Motor neuron (in vitro differentiated cells): ENCODE measurements at regions not wholly inside any gene's neighbourhood (a gene's known extent, or its start where the extent isn't known, plus 50 kb on each side); places are given as distances from the start of the nearest gene placed in this dataset.

ENCODE experiments used
- ATAC-seq, 8 experiments: fragments of 200-7000 bp; cut with Tn5 transposase; replicated peaks in 6 of 8; 2 replicates each; pipeline ENCODE4 v1.8.0; 2021; ENCODE audit warnings: mild to moderate bottlenecking in 8 of 8, moderate library complexity in 8 of 8
- H3K27ac ChIP-seq, 2 donors: fragments of 250-450 bp; sonication (Bioruptor Pico); 2 replicates each; pipeline ENCODE4 v1.9.0; 2021; ENCODE audit warnings: antibody characterized with exemption in 2 of 2, mild to moderate bottlenecking in 2 of 2, moderate library complexity in 1 of 2
- H3K4me1 ChIP-seq, 2 donors: fragments of 250-450 bp; sonication (Bioruptor Pico); replicated peaks in 1 of 2; 2 replicates each; pipeline ENCODE4 v1.6.1; 2021; ENCODE audit warnings: antibody characterized with exemption in 2 of 2, mild to moderate bottlenecking in 2 of 2, moderate library complexity in 1 of 2
- H3K4me3 ChIP-seq, 5 donors: fragments of 250-450 bp; sonication (Bioruptor Pico); 2 replicates each; pipeline ENCODE4 v1.9.0; 2021; ENCODE audit warnings: antibody characterized with exemption in 5 of 5, mild to moderate bottlenecking in 5 of 5, moderate library complexity in 4 of 5
- WGBS, 10 experiments: fragments of 450-650 bp; shearing (Covaris generic); methylation state at CpG; one replicate each; pipeline ENCODE4 v1.0.0; 2022; 5-methylcytosine and 5-hydroxymethylcytosine counted together
- in situ Hi-C, 9 experiments: fragments of 400-800 bp; cut with MboI; loops; one replicate each; pipeline ENCODE4 v1.15.0; 2021; ENCODE audit warnings: low sequenced_read_pairs in 9 of 9, low pct_unique_long_range_greater_than_20kb in 2 of 9; ENCODE audit not compliant: unreplicated experiment in 9 of 9

DNA sequence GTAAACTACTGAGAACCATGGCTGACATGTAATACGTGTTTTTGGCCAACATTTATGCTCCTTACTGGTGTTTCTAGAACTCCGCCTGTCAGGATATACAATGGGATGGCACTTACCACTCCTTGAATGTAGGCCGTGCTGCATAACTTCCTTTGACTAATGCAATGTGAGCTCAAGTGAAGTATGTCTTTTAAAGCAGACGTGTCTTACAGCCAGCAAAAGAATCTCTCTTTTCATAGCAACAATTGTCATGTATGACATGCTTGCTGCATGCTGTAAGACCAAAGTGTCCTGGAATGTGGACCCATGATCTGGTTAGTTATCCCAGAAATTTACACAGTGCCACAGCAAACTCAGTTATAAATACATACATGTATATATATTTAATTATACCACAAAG lies 1202.7 kb upstream of the PIK3C3 start:
- ATAC-seq = peak in 1 of 8 experiments; percentile 72
- no peak overlapping the region for H3K4me3 ChIP-seq
- in situ Hi-C loops = no loop called here
- H3K27ac ChIP-seq = no peak overlapping the region
- WGBS, 10 experiments = 14 to 86% (median 45%) methylated on average over 1 to 3 of the region's 4 CpGs; no CpG with 5 or more reads in 4 of the 10 experiments
- H3K4me1 ChIP-seq = peaks cover 0 to 4% of the 10 kb centered on the region in 2 donors

GRCh38 chr18:40751186-40751585 lies 1203.8 kb upstream of the PIK3C3 start:
- H3K4me3 ChIP-seq = no peak overlapping the region
- 0 to 100% (median 76%) methylated on average over 1 to 2 of the region's 2 CpGs for WGBS, 10 experiments
- in situ Hi-C loops = no loop called here

GRCh38 chr18:40739029-40739428 lies 1216.0 kb upstream of the PIK3C3 start:
- no peak overlapping the region for H3K27ac ChIP-seq

More at GRCh38 chr18:40751186-40751585, 1203.8 kb upstream of the PIK3C3 start:
- peaks cover 0 to 4% of the 10 kb centered on the region in 2 donors for H3K4me1 ChIP-seq
- H3K27ac ChIP-seq = no peak overlapping the region
- no peak for ATAC-seq

GRCh38 chr18:40738321-40738880 lies 1216.6 kb upstream of the PIK3C3 start:
- in situ Hi-C loops = no loop called here
- WGBS, 10 experiments = 0 to 96% (median 87%) methylated on average over 2 to 4 of the region's 4 CpGs; no CpG with 5 or more reads in 1 of the 10 experiments
- Histone ChIP-seq H3K27ac (no peak overlapping the region), H3K4me1 (no peaks in the 10 kb centered on the region), H3K4me3 (no peak overlapping the region)
- ATAC-seq = peak in 2 of 8 experiments; percentile 82 to 96

More at GRCh38 chr18:40739029-40739428, 1216.0 kb upstream of the PIK3C3 start:
- H3K4me3 ChIP-seq = no peak overlapping the region
- in situ Hi-C loops = no loop called here
- WGBS, 10 experiments = 0 to 83% (median 51%) methylated on average over 1 of the region's 1 CpG
- ATAC-seq = no peak
- no peaks in the 10 kb centered on the region for H3K4me1 ChIP-seq

DNA sequence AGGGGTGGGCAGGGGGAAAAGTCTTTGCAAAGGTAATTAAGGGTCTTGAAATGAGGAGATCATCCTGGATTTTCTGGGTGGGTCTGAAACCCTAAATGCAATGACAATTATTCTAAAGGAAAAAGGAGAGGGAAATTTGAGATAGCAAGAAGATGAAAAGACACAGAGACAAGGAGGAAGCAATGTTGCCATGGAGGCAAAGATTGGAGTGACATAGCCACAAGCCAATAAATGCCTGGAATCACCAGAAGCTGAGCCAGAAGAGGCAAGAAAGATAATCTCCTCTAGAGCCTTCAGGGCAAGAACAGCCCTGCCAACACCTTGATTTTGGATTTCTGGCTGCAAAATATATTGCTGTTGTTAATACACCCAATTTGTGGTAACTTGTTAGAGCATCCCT lies 1246.3 kb upstream of the PIK3C3 start:
- in situ Hi-C loops = no loop called here
- Histone ChIP-seq H3K4me1 (peaks cover 0 to 8% of the 10 kb centered on the region in 2 donors), H3K27ac (no peak overlapping the region), H3K4me3 (no peak overlapping the region)
- ATAC-seq = no peak

- WGBS, 10 experiments = 0 to 88% (median 62%) methylated on average over 1 of the region's 1 CpG; no CpG with 5 or more reads in 4 of the 10 experiments
- in situ Hi-C loops = no loop called here
- H3K4me1 ChIP-seq = peaks cover 0 to 8% of the 10 kb centered on the region in 2 donors
- H3K4me3 ChIP-seq = no peak overlapping the region
- H3K27ac ChIP-seq = no peak overlapping the region
- peak in 2 of 8 experiments; percentile 63 to 65 for ATAC-seq
These were observed 1247.2 kb upstream of the PIK3C3 start for GRCh38 chr18:40707797-40708196.

GRCh38 chr18:40698129-40698528 lies 1256.9 kb upstream of the PIK3C3 start:
- Histone ChIP-seq H3K4me1 (no peaks in the 10 kb centered on the region), H3K27ac (no peak overlapping the region), H3K4me3 (no peak overlapping the region)
- no peak for ATAC-seq
- in situ Hi-C loops = no loop called here

DNA sequence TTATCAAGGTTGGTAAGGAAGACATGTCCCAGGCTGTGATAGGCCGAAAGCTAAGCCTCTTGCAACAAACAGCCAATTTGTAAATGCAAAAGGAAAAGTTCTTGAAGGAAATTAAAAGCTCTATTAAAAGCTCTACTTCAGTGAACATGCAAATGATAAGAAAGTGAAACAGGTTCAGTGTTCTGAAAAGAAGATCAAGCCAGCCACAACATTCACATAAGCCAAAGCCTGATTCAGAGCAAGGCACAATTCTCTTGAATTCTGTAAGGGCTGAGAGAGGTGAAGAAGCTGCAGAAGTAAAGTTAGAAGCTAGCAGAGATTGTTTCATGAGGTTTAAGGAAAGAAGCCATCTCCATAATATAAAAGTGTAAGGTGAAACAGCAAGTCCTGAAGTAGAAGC lies 1259.5 kb upstream of the PIK3C3 start:
- no peak overlapping the region for H3K4me3 ChIP-seq
- H3K27ac ChIP-seq = no peak overlapping the region
- WGBS, 10 experiments = 0 to 100% (median 50%) methylated on average over 1 of the region's 1 CpG; no CpG with 5 or more reads in 5 of the 10 experiments
- in situ Hi-C loops = no loop called here
- ATAC-seq = peak in 2 of 8 experiments; percentile 35 to 60
- peaks cover 0 to 2% of the 10 kb centered on the region in 2 donors for H3K4me1 ChIP-seq

GRCh38 chr18:40692871-40693270 lies 1262.2 kb upstream of the PIK3C3 start:
- Histone ChIP-seq H3K27ac (no peak overlapping the region), H3K4me1 (peaks cover 14 to 29% of the 10 kb centered on the region in 2 donors), H3K4me3 (no peak overlapping the region)
- in situ Hi-C loops = no loop called here
- ATAC-seq = no peak
- WGBS, 10 experiments = 0 to 100% (median 80%) methylated on average over 2 to 3 of the region's 3 CpGs

- in situ Hi-C loops = no loop called here
- Histone ChIP-seq H3K27ac (no peak overlapping the region), H3K4me3 (no peak overlapping the region), H3K4me1 (peaks cover 20 to 46% of the 10 kb centered on the region in 2 donors)
- WGBS, 10 experiments = 0 to 100% (median 37%) methylated on average over 1 to 2 of the region's 2 CpGs
- no peak for ATAC-seq
These were observed 1265.0 kb upstream of the PIK3C3 start for GRCh38 chr18:40690062-40690461.

GRCh38 chr18:40687399-40687798 lies 1267.6 kb upstream of the PIK3C3 start:
- WGBS, 10 experiments = 0 to 89% (median 43%) methylated on average over 1 to 2 of the region's 2 CpGs; no CpG with 5 or more reads in 2 of the 10 experiments
- Histone ChIP-seq H3K4me3 (no peak overlapping the region), H3K4me1 (peaks cover 20 to 46% of the 10 kb centered on the region in 2 donors), H3K27ac (no peak overlapping the region)
- ATAC-seq = peak in 4 of 8 experiments; percentile 23 to 51 (median 42)
- in situ Hi-C loops = no loop called here

DNA sequence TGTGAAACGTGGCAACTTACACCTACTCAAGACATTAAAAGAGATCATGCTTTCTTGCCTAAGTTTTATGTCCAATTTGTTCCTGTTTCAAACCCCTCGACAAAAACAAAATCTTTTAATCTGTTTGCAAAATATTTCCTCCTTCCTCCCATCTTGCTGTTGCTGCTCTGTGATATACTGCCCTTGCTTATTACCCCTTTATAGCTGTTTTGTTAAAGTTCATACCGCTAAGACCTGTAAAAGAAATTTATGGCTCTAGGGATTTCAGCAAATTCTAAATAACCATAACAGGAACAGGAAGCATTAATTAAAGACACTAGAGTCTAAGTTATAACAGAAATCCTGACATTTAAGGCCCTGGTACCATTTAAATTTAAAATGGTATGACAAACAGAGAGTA lies 1268.2 kb upstream of the PIK3C3 start:
- ATAC-seq = peak in 2 of 8 experiments; percentile 4 to 78
- in situ Hi-C loops = no loop called here
- peaks cover 20 to 46% of the 10 kb centered on the region in 2 donors for H3K4me1 ChIP-seq
- 0 to 64% (median 28%) methylated on average over 2 to 3 of the region's 3 CpGs; no CpG with 5 or more reads in 2 of the 10 experiments for WGBS, 10 experiments
- H3K27ac ChIP-seq = no peak overlapping the region
- no peak overlapping the region for H3K4me3 ChIP-seq

- in situ Hi-C loops = no loop called here
- no peak overlapping the region for H3K4me3 ChIP-seq
- H3K27ac ChIP-seq = no peak overlapping the region
- 0 to 100% (median 44%) methylated on average over 1 to 2 of the region's 2 CpGs; no CpG with 5 or more reads in 2 of the 10 experiments for WGBS, 10 experiments
- peaks cover 20 to 41% of the 10 kb centered on the region in 2 donors for H3K4me1 ChIP-seq
- ATAC-seq = peak in 2 of 8 experiments; percentile 73 to 91
These were observed 1269.8 kb upstream of the PIK3C3 start for GRCh38 chr18:40685219-40685618.

DNA sequence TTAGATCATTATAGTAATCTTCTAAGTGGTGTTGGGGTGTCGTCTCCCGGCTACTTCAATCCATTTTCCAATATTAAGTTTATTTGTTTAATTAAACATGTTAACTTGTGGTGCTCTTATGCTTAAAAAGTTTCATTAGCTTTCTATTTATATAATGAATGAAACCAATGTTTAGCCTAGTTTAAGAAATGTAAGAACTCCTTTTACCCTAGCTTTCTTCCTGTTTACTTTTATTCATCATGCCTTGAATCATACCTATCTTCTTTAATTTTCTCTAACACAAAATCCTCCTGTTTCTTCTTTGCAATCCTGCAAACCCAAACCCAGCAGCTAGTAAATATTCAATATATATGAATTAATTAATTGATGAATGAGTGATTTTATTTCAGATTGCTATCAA lies 1276.7 kb upstream of the PIK3C3 start:
- no peak for ATAC-seq
- in situ Hi-C loops = no loop called here
- WGBS, 10 experiments = 0 to 100% (median 88%) methylated on average over 1 to 2 of the region's 2 CpGs; no CpG with 5 or more reads in 1 of the 10 experiments
- Histone ChIP-seq H3K4me1 (peaks cover 4 to 7% of the 10 kb centered on the region in 2 donors), H3K4me3 (no peak overlapping the region), H3K27ac (no peak overlapping the region)
